ENCODE measurements at regions not wholly inside any gene's neighbourhood (a gene's known extent, or its start where the extent isn't known, plus 50 kb on each side); places are given as distances from the start of the nearest gene placed in this dataset.

GRCh38 chr14:83347874-83348273 is 1814.2 kb upstream of the SEL1L start:
- ChIA-PET POLR2A (no interaction called here), CTCF (no interaction called here)
- BruUV-seq (replicated peaks) = no TSS peak
- no peak for ATAC-seq
- Histone ChIP-seq H3K27me3 (ENCODE audit: control insufficient read depth, insufficient read depth, low read length) (no peaks in the 10 kb centered on the region), H3K27ac (ENCODE audit: low read length) (no peak overlapping the region), H3K9me3 (ENCODE audit: control insufficient read depth, insufficient read depth, low read depth, low read length) (no peaks in the 10 kb centered on the region), H3K4me1 (ENCODE audit: control insufficient read depth, insufficient read depth, low read length) (no peaks in the 10 kb centered on the region), H3K4me3 (ENCODE audit: low read depth in 2 of 2, low read length in 2 of 2) (no peak overlapping the region), H3K36me3 (ENCODE audit: control insufficient read depth, insufficient read depth, low read length) (no peaks in the 10 kb centered on the region)
- TF ChIP-seq REST (IDR thresholded peaks at IDR 0.05; ENCODE audit: insufficient read depth in 1 of 2, low read depth in 2 of 2, low read length in 1 of 2) = no peak
- no peak for TF ChIP-seq TCF7L2 (IDR thresholded peaks at IDR 0.05; ENCODE audit: low read depth, low read length)
- no peak for TF ChIP-seq CTCF (IDR thresholded peaks at IDR 0.05)
- no peak for TF ChIP-seq SIN3A (IDR thresholded peaks at IDR 0.05; ENCODE audit: borderline replicate concordance, insufficient read depth, low read depth, low read length)
- no peak for TF ChIP-seq POLR2AphosphoS5 (IDR thresholded peaks at IDR 0.05; ENCODE audit: low read depth, low read length)
- intact Hi-C loops (cut with micrococcal nuclease; ENCODE audit: unreplicated experiment) = no loop called here
- in situ Hi-C loops (cut with HindIII; ENCODE audit: low pct_unique_long_range_greater_than_20kb, low sequenced_read_pairs) = no loop called here
- DNase-seq (ENCODE audit: low read depth, low spot score) = no peak

GRCh38 chr14:83355609-83356008 is 1822.0 kb upstream of the SEL1L start:
- ChIA-PET POLR2A (no interaction called here), CTCF (no interaction called here)
- H3K27me3 ChIP-seq (ENCODE audit: control insufficient read depth, insufficient read depth, low read length) = no peaks in the 10 kb centered on the region
- BruUV-seq (replicated peaks) = no TSS peak
- in situ Hi-C loops (cut with HindIII; ENCODE audit: low pct_unique_long_range_greater_than_20kb, low sequenced_read_pairs) = no loop called here
- no peak overlapping the region for H3K27ac ChIP-seq (ENCODE audit: low read length)
- TF ChIP-seq SIN3A (IDR thresholded peaks at IDR 0.05; ENCODE audit: borderline replicate concordance, insufficient read depth, low read depth, low read length) (no peak), TCF7L2 (IDR thresholded peaks at IDR 0.05; ENCODE audit: low read depth, low read length) (no peak), CTCF (IDR thresholded peaks at IDR 0.05) (no peak), REST (IDR thresholded peaks at IDR 0.05; ENCODE audit: insufficient read depth in 1 of 2, low read depth in 2 of 2, low read length in 1 of 2) (no peak), POLR2AphosphoS5 (IDR thresholded peaks at IDR 0.05; ENCODE audit: low read depth, low read length) (no peak)
- no peaks in the 10 kb centered on the region for H3K4me1 ChIP-seq (ENCODE audit: control insufficient read depth, insufficient read depth, low read length)
- intact Hi-C loops (cut with micrococcal nuclease; ENCODE audit: unreplicated experiment) = no loop called here
- DNase-seq (ENCODE audit: low read depth, low spot score) = no peak
- no peak overlapping the region for H3K4me3 ChIP-seq (ENCODE audit: low read depth in 2 of 2, low read length in 2 of 2)
- no peak for ATAC-seq
- no peaks in the 10 kb centered on the region for H3K36me3 ChIP-seq (ENCODE audit: control insufficient read depth, insufficient read depth, low read length)
- no peaks in the 10 kb centered on the region for H3K9me3 ChIP-seq (ENCODE audit: control insufficient read depth, insufficient read depth, low read depth, low read length)
